ENCODE measurements at regions not wholly inside any gene's neighbourhood (a gene's known extent, or its start where the extent isn't known, plus 50 kb on each side); places are given as distances from the start of the nearest gene placed in this dataset.

DNA sequence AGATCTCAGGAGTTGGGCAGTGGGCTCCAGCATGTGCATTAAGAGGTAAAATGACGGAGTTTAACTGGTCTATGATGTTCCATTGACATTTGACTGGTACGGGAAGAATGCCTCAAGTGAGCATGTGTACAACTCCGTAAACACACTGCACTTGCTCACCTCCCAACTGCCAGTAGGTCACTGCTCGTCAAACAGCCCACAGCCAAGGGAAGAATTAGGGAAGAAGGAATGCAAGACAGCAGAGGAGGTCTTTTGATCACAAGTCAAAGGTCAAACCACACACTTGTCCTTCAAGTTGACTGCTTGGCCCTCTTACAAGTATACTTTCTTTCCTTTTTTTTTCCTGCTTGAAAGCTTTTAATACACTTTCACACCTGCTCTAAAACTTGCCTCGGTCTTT, 236.7 kb downstream of the B3GLCT start:
- TF ChIP-seq SUZ12 (IDR thresholded peaks at IDR 0.05; ENCODE audit: extremely low read depth, insufficient read depth, insufficient read length), result no peak
- TF ChIP-seq YY1 (IDR thresholded peaks at IDR 0.05; ENCODE audit: insufficient read depth, insufficient read length), result no peak
